Mammary epithelial cell (primary cell): ENCODE measurements at regions not wholly inside any gene's neighbourhood (a gene's known extent, or its start where the extent isn't known, plus 50 kb on each side); places are given as distances from the start of the nearest gene placed in this dataset.

Source experiments
- EZH2 ChIP-seq: IDR thresholded peaks from 2 replicates; pipeline ENCODE4 v1.6.1; 2012; ENCODE audit warnings: low read length, inconsistent platforms, borderline replicate concordance
- TF ChIP-seq, protein P1 (sequence below), 2 donors: IDR thresholded peaks in 1 of 2; conservative IDR thresholded peaks in 1 of 2; 2 replicates each; pipeline ENCODE4 v1.5.1; 2011 to 2012; ENCODE audit warnings: inconsistent platforms in 2 of 2, low read length in 2 of 2, mild to moderate bottlenecking in 2 of 2, control low read depth in 1 of 2, low read depth in 1 of 2; ENCODE audit not compliant: insufficient read depth in 1 of 2; ENCODE audit errors: extremely low read depth in 1 of 2

DNA sequence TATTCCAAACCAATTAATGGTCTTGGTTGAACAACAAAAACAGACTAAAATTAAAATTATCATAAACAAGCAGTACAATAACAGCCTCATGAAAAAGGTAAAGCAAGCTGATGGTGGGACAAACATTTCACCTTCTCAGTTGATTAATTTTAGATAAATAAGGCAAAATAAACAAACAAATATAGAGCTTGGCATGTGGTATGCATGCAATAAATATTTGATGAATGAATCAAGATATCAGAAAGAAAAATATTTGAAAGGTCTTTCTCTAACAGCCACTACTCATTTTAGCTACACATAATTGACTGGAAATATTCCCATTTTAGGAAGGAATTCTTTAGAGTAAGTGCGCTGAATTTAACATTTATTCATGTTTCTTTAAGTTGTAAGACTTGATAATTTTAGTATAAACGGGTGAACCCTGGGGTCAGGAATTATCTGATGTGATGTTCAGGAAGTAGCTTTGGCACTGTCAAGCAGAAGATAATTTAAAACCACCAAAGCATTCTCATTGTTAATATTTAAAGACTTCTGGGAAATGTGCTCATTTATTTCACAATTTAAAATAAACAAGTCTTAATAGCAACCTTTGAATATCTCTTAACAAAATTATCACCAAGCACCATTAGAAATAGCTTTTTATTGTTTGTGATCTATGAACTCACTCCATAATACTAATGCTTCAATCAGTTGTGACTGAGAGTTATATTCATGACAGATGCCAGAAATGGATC is 372.3 kb upstream of the TGFBR2 start:
- TF ChIP-seq, protein P1, sequence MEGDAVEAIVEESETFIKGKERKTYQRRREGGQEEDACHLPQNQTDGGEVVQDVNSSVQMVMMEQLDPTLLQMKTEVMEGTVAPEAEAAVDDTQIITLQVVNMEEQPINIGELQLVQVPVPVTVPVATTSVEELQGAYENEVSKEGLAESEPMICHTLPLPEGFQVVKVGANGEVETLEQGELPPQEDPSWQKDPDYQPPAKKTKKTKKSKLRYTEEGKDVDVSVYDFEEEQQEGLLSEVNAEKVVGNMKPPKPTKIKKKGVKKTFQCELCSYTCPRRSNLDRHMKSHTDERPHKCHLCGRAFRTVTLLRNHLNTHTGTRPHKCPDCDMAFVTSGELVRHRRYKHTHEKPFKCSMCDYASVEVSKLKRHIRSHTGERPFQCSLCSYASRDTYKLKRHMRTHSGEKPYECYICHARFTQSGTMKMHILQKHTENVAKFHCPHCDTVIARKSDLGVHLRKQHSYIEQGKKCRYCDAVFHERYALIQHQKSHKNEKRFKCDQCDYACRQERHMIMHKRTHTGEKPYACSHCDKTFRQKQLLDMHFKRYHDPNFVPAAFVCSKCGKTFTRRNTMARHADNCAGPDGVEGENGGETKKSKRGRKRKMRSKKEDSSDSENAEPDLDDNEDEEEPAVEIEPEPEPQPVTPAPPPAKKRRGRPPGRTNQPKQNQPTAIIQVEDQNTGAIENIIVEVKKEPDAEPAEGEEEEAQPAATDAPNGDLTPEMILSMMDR (conservative IDR thresholded peaks at IDR 0.05 in 1 of 2, IDR thresholded peaks at IDR 0.05 in 1 of 2; ENCODE audit: extremely low read depth in 1 of 2, insufficient read depth in 1 of 2, low read depth in 1 of 2, low read length in 2 of 2): no peak
- no peak for TF ChIP-seq EZH2
